HG02588 (cell line): ENCODE measurements at regions not wholly inside any gene's neighbourhood (a gene's known extent, or its start where the extent isn't known, plus 50 kb on each side); places are given as distances from the start of the nearest gene placed in this dataset.

Experiments
- ATAC-seq: cut with Tn5 transposase; IDR thresholded peaks from one replicate; pipeline ENCODE4 v1.9.1; 2021; ENCODE audit warnings: mild to moderate bottlenecking, moderate library complexity; ENCODE audit not compliant: unreplicated experiment

- peak; percentile 91 for ATAC-seq
Observed at GRCh38 chr15:31472636-31473384, 146.2 kb downstream of the KLF13 start.

GRCh38 chr15:31473385-31474058 is 146.9 kb downstream of the KLF13 start:
- no peak for ATAC-seq

GRCh38 chr15:31474059-31474868 is 147.6 kb downstream of the KLF13 start:
- no peak for ATAC-seq

- ATAC-seq: no peak
Observed at GRCh38 chr15:31476236-31476810, 149.7 kb downstream of the KLF13 start.

GRCh38 chr15:31476866-31477265 is 150.2 kb downstream of the KLF13 start:
- ATAC-seq: no peak

GRCh38 chr15:31477301-31477700 is 150.7 kb downstream of the KLF13 start:
- no peak for ATAC-seq

GRCh38 chr15:31477851-31478701 is 151.4 kb downstream of the KLF13 start:
- no peak for ATAC-seq

- no peak for ATAC-seq
Observed at GRCh38 chr15:31478702-31479221, 152.1 kb downstream of the KLF13 start.

GRCh38 chr15:31480356-31481025 is 153.9 kb downstream of the KLF13 start:
- ATAC-seq: no peak

GRCh38 chr15:31481142-31481541 is 154.5 kb downstream of the KLF13 start:
- ATAC-seq: no peak

GRCh38 chr15:31482122-31482922 is 155.7 kb downstream of the KLF13 start:
- no peak for ATAC-seq

GRCh38 chr15:31483053-31483985 is 156.7 kb downstream of the KLF13 start:
- peak; percentile 48 for ATAC-seq

GRCh38 chr15:31483986-31484951 is 157.6 kb downstream of the KLF13 start:
- ATAC-seq: no peak

- no peak for ATAC-seq
Observed at GRCh38 chr15:31484986-31485385, 158.4 kb downstream of the KLF13 start.

GRCh38 chr15:31485431-31485830 is 158.8 kb downstream of the KLF13 start:
- no peak for ATAC-seq

GRCh38 chr15:31485911-31486461 is 159.4 kb downstream of the KLF13 start:
- no peak for ATAC-seq
